ENCODE measurements at regions not wholly inside any gene's neighbourhood (a gene's known extent, or its start where the extent isn't known, plus 50 kb on each side); places are given as distances from the start of the nearest gene placed in this dataset.

DNA sequence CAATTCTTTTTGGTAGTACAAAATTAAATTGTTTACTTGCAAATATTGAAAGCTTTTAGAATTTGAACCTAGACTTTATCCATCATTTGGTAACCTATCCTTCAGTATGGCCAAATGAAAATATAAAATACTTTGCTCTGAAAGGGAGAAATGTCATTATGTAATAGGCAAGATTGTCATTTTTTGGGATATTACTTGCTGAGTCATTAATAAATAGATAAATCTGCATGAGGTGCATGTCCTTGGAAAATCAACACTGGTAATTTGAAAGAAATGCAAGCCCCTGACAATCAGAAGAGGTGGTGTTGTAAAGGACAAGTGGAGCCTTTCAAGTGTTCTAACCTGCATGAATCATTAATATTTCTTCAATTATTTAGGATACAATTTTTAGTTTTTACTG lies 231.8 kb upstream of the CCNG1 start:
- no peak overlapping the region for H3K4ac ChIP-seq (ENCODE audit: low read depth, low read length)
- no peak overlapping the region for H2BK5ac ChIP-seq (ENCODE audit: insufficient read length, low read length)
- Mint-ChIP-seq H3K9me3 (0 out of 5 replicates have a peak, but pooled peaks cover 0 to 2% of the 10 kb centered on the region in 2 experiments), H3K4me1 (no peaks in the 10 kb centered on the region), H3K4me3 (no peak overlapping the region), H3K36me3 (ENCODE audit: insufficient read depth in 1 of 3, low read depth in 3 of 3) (no peaks in the 10 kb centered on the region), H3K27me3 (ENCODE audit: low read depth) (no peaks in the 10 kb centered on the region), H3K27ac (no peak overlapping the region)
- no peak overlapping the region for H4K5ac ChIP-seq (ENCODE audit: insufficient read length, low read depth, low read length)
- H3K14ac ChIP-seq (ENCODE audit: insufficient read depth, low read length): no peak overlapping the region
- H2BK20ac ChIP-seq (ENCODE audit: low read depth, low read length, poor library complexity, severe bottlenecking): no peak overlapping the region
- no peak overlapping the region for H3K9ac ChIP-seq (ENCODE audit: extremely low read depth, insufficient read length, low read length)
- TF ChIP-seq, protein P1, sequence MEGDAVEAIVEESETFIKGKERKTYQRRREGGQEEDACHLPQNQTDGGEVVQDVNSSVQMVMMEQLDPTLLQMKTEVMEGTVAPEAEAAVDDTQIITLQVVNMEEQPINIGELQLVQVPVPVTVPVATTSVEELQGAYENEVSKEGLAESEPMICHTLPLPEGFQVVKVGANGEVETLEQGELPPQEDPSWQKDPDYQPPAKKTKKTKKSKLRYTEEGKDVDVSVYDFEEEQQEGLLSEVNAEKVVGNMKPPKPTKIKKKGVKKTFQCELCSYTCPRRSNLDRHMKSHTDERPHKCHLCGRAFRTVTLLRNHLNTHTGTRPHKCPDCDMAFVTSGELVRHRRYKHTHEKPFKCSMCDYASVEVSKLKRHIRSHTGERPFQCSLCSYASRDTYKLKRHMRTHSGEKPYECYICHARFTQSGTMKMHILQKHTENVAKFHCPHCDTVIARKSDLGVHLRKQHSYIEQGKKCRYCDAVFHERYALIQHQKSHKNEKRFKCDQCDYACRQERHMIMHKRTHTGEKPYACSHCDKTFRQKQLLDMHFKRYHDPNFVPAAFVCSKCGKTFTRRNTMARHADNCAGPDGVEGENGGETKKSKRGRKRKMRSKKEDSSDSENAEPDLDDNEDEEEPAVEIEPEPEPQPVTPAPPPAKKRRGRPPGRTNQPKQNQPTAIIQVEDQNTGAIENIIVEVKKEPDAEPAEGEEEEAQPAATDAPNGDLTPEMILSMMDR (conservative IDR thresholded peaks at IDR 0.05): no peak
- H2BK15ac ChIP-seq (ENCODE audit: low read depth, low read length): no peak overlapping the region
- H2BK120ac ChIP-seq (ENCODE audit: low read depth, low read length, poor library complexity, severe bottlenecking): no peak overlapping the region
- no peak overlapping the region for H2AK5ac ChIP-seq (ENCODE audit: insufficient read length, low read length)
- H3T11ph ChIP-seq (ENCODE audit: low read length): no peak overlapping the region
- DNase-seq: no peak
- no peak overlapping the region for H3K56ac ChIP-seq (ENCODE audit: insufficient read length, low read depth, low read length)
- H3K27me3 ChIP-seq (ENCODE audit: insufficient read depth, low read length): no peaks in the 10 kb centered on the region
- no peaks in the 10 kb centered on the region for H3K79me2 ChIP-seq (ENCODE audit: insufficient read depth, low read length)
- H3K9me3 ChIP-seq (ENCODE audit: control insufficient read depth, low read depth, low read length): no peaks in the 10 kb centered on the region
- no peak overlapping the region for H3K18ac ChIP-seq (ENCODE audit: insufficient read length, low read depth, low read length)
- no peaks in the 10 kb centered on the region for H3K23me2 ChIP-seq (ENCODE audit: insufficient read length, low read depth, low read length, poor library complexity, severe bottlenecking)
- H4K20me1 ChIP-seq (ENCODE audit: control insufficient read depth, insufficient read depth, insufficient read length): no peaks in the 10 kb centered on the region
- H3K4me1 ChIP-seq (ENCODE audit: insufficient read depth, low read length): no peaks in the 10 kb centered on the region
- no peak overlapping the region for H2BK12ac ChIP-seq (ENCODE audit: insufficient read length, low read depth, low read length)
- no peak overlapping the region for H4K91ac ChIP-seq (ENCODE audit: insufficient read length, low read depth, low read length)
- H3K23ac ChIP-seq (ENCODE audit: insufficient read length, low read depth, low read length): no peak overlapping the region
- H3K4me2 ChIP-seq (ENCODE audit: insufficient read depth, insufficient read length, low read length): no peak overlapping the region
- H3K79me1 ChIP-seq (ENCODE audit: insufficient read depth, low read depth, low read length, poor library complexity, severe bottlenecking): no peaks in the 10 kb centered on the region
- H4K8ac ChIP-seq (replicated peaks; ENCODE audit: insufficient read length, low read depth, low read length): no peak overlapping the region
- no peak overlapping the region for H2AFZ ChIP-seq (ENCODE audit: low read length)
- no peak overlapping the region for H3K27ac ChIP-seq (ENCODE audit: insufficient read length, low read depth, low read length)
